Prostate gland (tissue), 2 donors: ENCODE measurements at regions not wholly inside any gene's neighbourhood (a gene's known extent, or its start where the extent isn't known, plus 50 kb on each side); places are given as distances from the start of the nearest gene placed in this dataset.

Source experiments
- DNase-seq: peaks from one replicate; pipeline ENCODE4 v3.0.0-alpha.2; 2019; ENCODE audit warnings: low spot score
- H3K27ac ChIP-seq, 2 donors: fragments of 200-600 bp; sonication (generic); 2 replicates each; pipeline ENCODE4 v1.5.1; 2017 to 2019
- H3K27me3 ChIP-seq: fragments of 200-600 bp; sonication (generic); replicated peaks from 2 replicates; pipeline ENCODE4 v1.5.1; 2019; ENCODE audit not compliant: insufficient read depth
- H3K36me3 ChIP-seq, 2 donors: fragments of 200-600 bp; sonication (generic); 1 replicate in 1 of 2; 2 replicates in 1 of 2; pipeline versions ENCODE4 v1.5.1 to v1.8.1; 2017 to 2019
- H3K4me1 ChIP-seq: fragments of 200-600 bp; sonication (generic); replicated peaks from 2 replicates; pipeline ENCODE4 v1.5.1; 2019
- H3K4me3 ChIP-seq, 2 donors: fragments of 200-600 bp; sonication (generic); 2 replicates each; pipeline ENCODE4 v1.5.1; 2017 to 2019
- H3K9me3 ChIP-seq: fragments of 200-600 bp; sonication (generic); 2 replicates; pipeline ENCODE4 v1.5.1; 2017
- POLR2A ChIP-seq: fragments of 450-650 bp; IDR thresholded peaks from one replicate; pipeline ENCODE4 v1.6.1; 2016; ENCODE audit warnings: antibody characterized with exemption, mild to moderate bottlenecking
- POLR2AphosphoS5 ChIP-seq: sonication (generic); formaldehyde crosslinking; IDR thresholded peaks from one replicate; pipeline ENCODE4 v1.6.1; 2017; ENCODE audit warnings: antibody characterized with exemption
- WGBS: methylation state at CpG from one replicate; pipeline ENCODE4 v1.1.5; 2018; 5-methylcytosine and 5-hydroxymethylcytosine counted together
- intact Hi-C: fragments of 100-400 bp; cut with DNase I; formaldehyde crosslinking; loops from one replicate; pipeline ENCODE4 v1.14.2; 2022
- TF ChIP-seq, protein P1 (sequence below), 4 experiments: fragments of 200-600 bp in 2 of 4; fragments of 450-650 bp in 2 of 4; sonication (generic) in 2 of 4; IDR thresholded peaks; 1 replicate in 3 of 4; 2 replicates in 1 of 4; pipeline ENCODE4 v1.5.1; 2016 to 2019; ENCODE audit warnings: antibody characterized with exemption in 4 of 4, mild to moderate bottlenecking in 2 of 4, moderate library complexity in 2 of 4

GRCh38 chr1:191662051-191662450 is 496.2 kb upstream of the RGS18 start:
- Histone ChIP-seq H3K4me1 (no peaks in the 10 kb centered on the region), H3K27me3 (no peaks in the 10 kb centered on the region), H3K27ac (no peak overlapping the region), H3K4me3 (no peak overlapping the region), H3K36me3 (no peaks in the 10 kb centered on the region), H3K9me3 (no peaks in the 10 kb centered on the region)
- WGBS, result 86% methylated on average over 1 of the region's 1 CpG
- no peak for TF ChIP-seq POLR2A
- TF ChIP-seq, protein P1, sequence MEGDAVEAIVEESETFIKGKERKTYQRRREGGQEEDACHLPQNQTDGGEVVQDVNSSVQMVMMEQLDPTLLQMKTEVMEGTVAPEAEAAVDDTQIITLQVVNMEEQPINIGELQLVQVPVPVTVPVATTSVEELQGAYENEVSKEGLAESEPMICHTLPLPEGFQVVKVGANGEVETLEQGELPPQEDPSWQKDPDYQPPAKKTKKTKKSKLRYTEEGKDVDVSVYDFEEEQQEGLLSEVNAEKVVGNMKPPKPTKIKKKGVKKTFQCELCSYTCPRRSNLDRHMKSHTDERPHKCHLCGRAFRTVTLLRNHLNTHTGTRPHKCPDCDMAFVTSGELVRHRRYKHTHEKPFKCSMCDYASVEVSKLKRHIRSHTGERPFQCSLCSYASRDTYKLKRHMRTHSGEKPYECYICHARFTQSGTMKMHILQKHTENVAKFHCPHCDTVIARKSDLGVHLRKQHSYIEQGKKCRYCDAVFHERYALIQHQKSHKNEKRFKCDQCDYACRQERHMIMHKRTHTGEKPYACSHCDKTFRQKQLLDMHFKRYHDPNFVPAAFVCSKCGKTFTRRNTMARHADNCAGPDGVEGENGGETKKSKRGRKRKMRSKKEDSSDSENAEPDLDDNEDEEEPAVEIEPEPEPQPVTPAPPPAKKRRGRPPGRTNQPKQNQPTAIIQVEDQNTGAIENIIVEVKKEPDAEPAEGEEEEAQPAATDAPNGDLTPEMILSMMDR (IDR thresholded peaks at IDR 0.05), result no peak
- TF ChIP-seq POLR2AphosphoS5, result no peak
- no peak for DNase-seq
- intact Hi-C loops, result no loop called here

- Histone ChIP-seq H3K4me3 (no peak overlapping the region), H3K36me3 (no peaks in the 10 kb centered on the region), H3K27ac (no peak overlapping the region), H3K4me1 (no peaks in the 10 kb centered on the region), H3K9me3 (no peaks in the 10 kb centered on the region), H3K27me3 (no peaks in the 10 kb centered on the region)
- intact Hi-C loops, result no loop called here
- WGBS, result 74% methylated on average over 1 of the region's 1 CpG
- TF ChIP-seq POLR2AphosphoS5, result no peak
- no peak for TF ChIP-seq POLR2A
- TF ChIP-seq, protein P1 (IDR thresholded peaks at IDR 0.05), result no peak
- no peak for DNase-seq
Measured at GRCh38 chr1:191662746-191663145, 495.5 kb upstream of the RGS18 start.

DNA sequence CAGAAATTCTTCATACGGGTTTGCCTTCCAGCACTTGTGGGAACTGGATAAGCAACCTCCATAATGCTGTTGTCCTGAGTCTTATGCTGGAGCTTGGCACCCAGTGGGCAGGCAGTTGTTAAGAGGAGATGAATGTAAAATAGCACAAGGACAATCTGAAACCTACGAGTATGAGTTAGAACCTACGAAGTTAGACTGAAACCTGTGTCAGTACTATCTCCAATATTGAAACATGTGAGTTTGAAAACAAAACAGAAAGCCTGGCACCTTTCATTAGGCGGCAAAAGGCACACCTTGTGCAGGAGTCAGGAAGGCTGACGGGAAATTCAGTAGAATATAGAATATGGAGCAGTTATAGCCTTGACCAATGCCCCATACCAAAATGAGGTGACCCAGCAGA is 489.7 kb upstream of the RGS18 start:
- H3K27me3 ChIP-seq, result no peaks in the 10 kb centered on the region
- H3K4me3 ChIP-seq, result no peak overlapping the region
- no peaks in the 10 kb centered on the region for H3K36me3 ChIP-seq
- TF ChIP-seq POLR2A (no peak), POLR2AphosphoS5 (no peak)
- TF ChIP-seq, protein P1 (IDR thresholded peaks at IDR 0.05), result no peak
- no peak overlapping the region for H3K27ac ChIP-seq
- 86% methylated on average over 5 of the region's 5 CpGs for WGBS
- H3K4me1 ChIP-seq, result no peaks in the 10 kb centered on the region
- no peaks in the 10 kb centered on the region for H3K9me3 ChIP-seq
- intact Hi-C loops, result no loop called here
- DNase-seq, result no peak

- WGBS, result 76% methylated on average over 2 of the region's 2 CpGs
- Histone ChIP-seq H3K36me3 (no peaks in the 10 kb centered on the region), H3K9me3 (no peaks in the 10 kb centered on the region), H3K4me1 (no peaks in the 10 kb centered on the region), H3K27ac (no peak overlapping the region), H3K4me3 (no peak overlapping the region), H3K27me3 (no peaks in the 10 kb centered on the region)
- intact Hi-C loops, result no loop called here
- TF ChIP-seq, protein P1 (IDR thresholded peaks at IDR 0.05), result no peak
- TF ChIP-seq POLR2A (no peak), POLR2AphosphoS5 (no peak)
- DNase-seq, result no peak
Measured at GRCh38 chr1:191669629-191670028, 488.6 kb upstream of the RGS18 start.

- WGBS, result 90% methylated on average over 2 of the region's 2 CpGs
- H3K36me3 ChIP-seq, result no peaks in the 10 kb centered on the region
- no peaks in the 10 kb centered on the region for H3K9me3 ChIP-seq
- DNase-seq, result no peak
- no peaks in the 10 kb centered on the region for H3K4me1 ChIP-seq
- TF ChIP-seq POLR2AphosphoS5 (no peak), POLR2A (no peak)
- TF ChIP-seq, protein P1 (IDR thresholded peaks at IDR 0.05), result no peak
- H3K27me3 ChIP-seq, result no peaks in the 10 kb centered on the region
- no peak overlapping the region for H3K27ac ChIP-seq
- intact Hi-C loops, result no loop called here
- H3K4me3 ChIP-seq, result no peak overlapping the region
Measured at GRCh38 chr1:191671236-191671635, 487.0 kb upstream of the RGS18 start.
